ENCODE measurements at regions not wholly inside any gene's neighbourhood (a gene's known extent, or its start where the extent isn't known, plus 50 kb on each side); places are given as distances from the start of the nearest gene placed in this dataset.

DNA sequence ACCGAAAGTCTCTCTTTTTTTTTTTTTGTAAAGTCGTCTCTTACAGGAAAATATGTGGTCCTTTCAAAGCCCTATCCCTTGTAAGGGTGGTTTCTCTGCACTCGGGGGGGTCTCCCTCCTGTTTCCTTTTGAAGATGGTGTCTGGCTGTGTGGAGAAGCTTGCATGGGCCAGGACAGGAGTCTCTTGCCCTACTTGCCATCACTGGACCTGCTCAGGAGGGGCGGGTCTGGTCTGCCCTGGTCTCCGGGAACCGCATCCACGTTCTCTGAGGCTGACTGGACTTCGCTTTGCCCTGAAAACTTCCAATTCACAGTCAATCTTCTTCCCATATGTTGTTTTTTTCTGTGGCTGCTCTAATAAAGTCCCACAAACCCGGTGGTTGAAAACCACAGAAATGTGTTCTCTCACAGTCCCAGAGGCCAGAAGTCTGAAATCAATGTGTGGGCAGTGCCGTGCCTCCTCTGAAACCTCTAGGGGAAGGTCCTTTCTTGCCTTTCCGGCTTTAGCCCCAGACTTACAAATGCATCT, 92.9 kb upstream of the IER5L start:
- TF ChIP-seq, protein P1, sequence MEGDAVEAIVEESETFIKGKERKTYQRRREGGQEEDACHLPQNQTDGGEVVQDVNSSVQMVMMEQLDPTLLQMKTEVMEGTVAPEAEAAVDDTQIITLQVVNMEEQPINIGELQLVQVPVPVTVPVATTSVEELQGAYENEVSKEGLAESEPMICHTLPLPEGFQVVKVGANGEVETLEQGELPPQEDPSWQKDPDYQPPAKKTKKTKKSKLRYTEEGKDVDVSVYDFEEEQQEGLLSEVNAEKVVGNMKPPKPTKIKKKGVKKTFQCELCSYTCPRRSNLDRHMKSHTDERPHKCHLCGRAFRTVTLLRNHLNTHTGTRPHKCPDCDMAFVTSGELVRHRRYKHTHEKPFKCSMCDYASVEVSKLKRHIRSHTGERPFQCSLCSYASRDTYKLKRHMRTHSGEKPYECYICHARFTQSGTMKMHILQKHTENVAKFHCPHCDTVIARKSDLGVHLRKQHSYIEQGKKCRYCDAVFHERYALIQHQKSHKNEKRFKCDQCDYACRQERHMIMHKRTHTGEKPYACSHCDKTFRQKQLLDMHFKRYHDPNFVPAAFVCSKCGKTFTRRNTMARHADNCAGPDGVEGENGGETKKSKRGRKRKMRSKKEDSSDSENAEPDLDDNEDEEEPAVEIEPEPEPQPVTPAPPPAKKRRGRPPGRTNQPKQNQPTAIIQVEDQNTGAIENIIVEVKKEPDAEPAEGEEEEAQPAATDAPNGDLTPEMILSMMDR (conservative IDR thresholded peaks at IDR 0.05 in 1 of 2, IDR thresholded peaks at IDR 0.05 in 1 of 2; ENCODE audit: extremely low read depth in 1 of 2, insufficient read depth in 1 of 2, low read depth in 1 of 2, low read length in 2 of 2): no peak
- TF ChIP-seq EZH2 (IDR thresholded peaks at IDR 0.05; ENCODE audit: borderline replicate concordance, low read length): no peak

Data from mammary epithelial cell (primary cell).